IgD-negative memory B cell (primary cell): ENCODE measurements at regions not wholly inside any gene's neighbourhood (a gene's known extent, or its start where the extent isn't known, plus 50 kb on each side); places are given as distances from the start of the nearest gene placed in this dataset.

ENCODE experiments used
- H3K27ac Mint-ChIP-seq, 3 donors: one replicate each; pipeline ENCODE4 v1.8.0; 2020 to 2022; ENCODE audit warnings: mild to moderate bottlenecking in 3 of 3, mixed read lengths in 3 of 3, moderate library complexity in 1 of 3
- H3K27me3 Mint-ChIP-seq: one replicate; pipeline ENCODE4 v1.8.0; 2021; ENCODE audit warnings: mixed read lengths
- H3K36me3 Mint-ChIP-seq: one replicate; pipeline ENCODE4 v1.8.0; 2020; ENCODE audit warnings: mild to moderate bottlenecking, mixed read lengths
- H3K4me1 Mint-ChIP-seq, 3 donors: one replicate each; pipeline ENCODE4 v1.8.0; 2020 to 2022; ENCODE audit warnings: mixed read lengths in 3 of 3, mild to moderate bottlenecking in 1 of 3
- H3K4me3 Mint-ChIP-seq, 4 donors: one replicate each; pipeline ENCODE4 v1.8.0; 2020 to 2022; ENCODE audit warnings: mild to moderate bottlenecking in 4 of 4, mixed read lengths in 4 of 4, moderate library complexity in 3 of 4
- H3K9me3 Mint-ChIP-seq, 3 donors: one replicate each; pipeline ENCODE4 v1.8.0; 2020 to 2021; ENCODE audit warnings: mixed read lengths in 3 of 3, mild to moderate bottlenecking in 1 of 3

DNA sequence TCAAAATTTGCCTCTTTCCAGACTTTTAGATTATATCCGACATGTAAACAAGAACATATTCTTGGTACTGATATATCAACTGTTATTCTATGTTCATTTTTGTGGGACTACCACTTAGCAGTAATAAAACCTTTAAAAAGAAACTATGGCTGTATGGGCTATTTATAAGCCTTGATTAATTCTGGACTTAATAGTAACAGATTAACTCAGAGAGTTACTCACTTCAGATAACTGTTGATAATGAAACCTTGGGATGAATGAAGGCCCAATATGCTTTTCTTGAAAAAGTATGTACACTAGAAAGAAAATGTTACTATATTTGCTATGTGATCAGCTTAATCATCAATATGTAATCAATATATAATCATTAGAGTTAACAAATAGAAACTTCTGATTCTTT is 595.9 kb upstream of the BOD1L1 start:
- Mint-ChIP-seq H3K27me3 (no peaks in the 10 kb centered on the region), H3K9me3 (no peaks in the 10 kb centered on the region), H3K4me1 (peaks cover 1 to 9% (median 5%) of the 10 kb centered on the region in 3 donors), H3K27ac (no peak overlapping the region), H3K36me3 (peaks cover 2% of the 10 kb centered on the region), H3K4me3 (no peak overlapping the region)

DNA sequence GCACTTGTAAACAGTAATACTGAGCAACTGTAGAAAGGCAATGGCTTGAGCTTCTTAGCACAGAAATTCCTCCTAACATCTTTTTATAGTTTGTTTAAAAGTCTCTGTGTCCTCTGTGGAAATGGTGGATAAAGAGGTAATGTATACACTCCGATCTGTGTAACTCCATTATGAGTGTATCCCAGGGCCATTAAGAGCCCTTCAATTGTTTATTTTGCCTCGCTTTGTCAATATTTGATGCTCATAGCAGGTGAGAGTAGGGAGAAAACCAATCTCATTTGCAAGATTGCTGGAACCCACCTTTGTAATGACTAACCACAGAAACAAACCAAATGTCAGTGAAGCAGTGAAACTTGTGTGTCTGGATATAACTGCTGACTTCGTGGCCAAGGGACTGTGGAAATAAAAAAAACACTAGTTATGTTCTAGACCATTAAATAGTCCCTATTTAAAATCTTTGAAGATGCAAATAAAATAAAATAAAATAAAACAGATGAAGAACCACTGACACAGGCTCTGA is 598.2 kb upstream of the BOD1L1 start:
- Mint-ChIP-seq H3K4me1 (peaks cover 1 to 9% (median 7%) of the 10 kb centered on the region in 3 donors), H3K27ac (no peak overlapping the region), H3K27me3 (no peaks in the 10 kb centered on the region), H3K36me3 (peaks cover 2% of the 10 kb centered on the region), H3K4me3 (peak overlapping the region in 1 of 4 donors; percentile 35), H3K9me3 (no peaks in the 10 kb centered on the region)

DNA sequence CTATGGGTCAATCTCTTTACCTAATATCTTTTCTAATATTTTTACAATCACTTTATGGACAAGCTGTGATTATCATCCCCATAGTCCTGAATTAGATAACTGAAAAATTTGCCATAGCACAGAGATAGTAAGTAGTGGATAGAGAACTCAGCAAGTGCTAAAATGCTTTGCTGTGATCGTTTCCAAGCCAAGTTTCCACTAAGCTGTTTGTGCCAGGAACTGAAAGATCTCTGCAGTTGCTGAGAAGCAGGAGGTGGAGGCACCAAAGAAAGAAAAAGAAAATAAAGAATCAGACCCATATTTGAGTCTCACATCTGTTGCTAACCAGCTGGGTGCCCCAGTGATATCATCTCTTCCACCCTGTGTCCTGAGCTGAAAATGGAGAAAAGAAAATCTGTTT is 605.6 kb upstream of the BOD1L1 start:
- no peaks in the 10 kb centered on the region for H3K27me3 Mint-ChIP-seq
- no peak overlapping the region for H3K4me3 Mint-ChIP-seq
- H3K36me3 Mint-ChIP-seq: no peaks in the 10 kb centered on the region
- H3K9me3 Mint-ChIP-seq: peaks cover 2 to 4% (median 4%) of the 10 kb centered on the region in 3 donors
- no peak overlapping the region for H3K27ac Mint-ChIP-seq
- H3K4me1 Mint-ChIP-seq: peaks cover 0 to 5% (median 3%) of the 10 kb centered on the region in 3 donors

DNA sequence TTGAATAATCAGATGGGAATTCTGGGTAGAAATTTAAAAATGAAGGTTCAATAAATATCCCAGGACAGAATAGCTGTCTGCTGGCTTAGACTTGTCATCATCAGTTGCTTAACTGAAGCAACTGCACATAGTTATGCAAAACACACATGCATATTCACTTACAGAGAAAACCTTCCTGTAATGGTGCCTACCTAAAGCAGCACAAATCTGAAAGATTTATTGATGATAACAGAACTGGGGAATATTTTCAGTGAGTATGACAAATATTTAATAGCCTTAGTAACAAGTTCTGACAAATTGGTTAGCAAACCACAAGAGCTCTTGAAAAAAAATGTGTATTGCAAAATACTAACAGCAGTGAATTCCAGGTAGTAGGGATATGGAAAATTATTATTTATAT is 606.8 kb upstream of the BOD1L1 start:
- H3K36me3 Mint-ChIP-seq: no peaks in the 10 kb centered on the region
- no peak overlapping the region for H3K27ac Mint-ChIP-seq
- H3K27me3 Mint-ChIP-seq: no peaks in the 10 kb centered on the region
- H3K9me3 Mint-ChIP-seq: peaks cover 2 to 4% (median 4%) of the 10 kb centered on the region in 3 donors
- H3K4me1 Mint-ChIP-seq: peaks cover 0 to 2% (median 0%) of the 10 kb centered on the region in 3 donors
- no peak overlapping the region for H3K4me3 Mint-ChIP-seq

DNA sequence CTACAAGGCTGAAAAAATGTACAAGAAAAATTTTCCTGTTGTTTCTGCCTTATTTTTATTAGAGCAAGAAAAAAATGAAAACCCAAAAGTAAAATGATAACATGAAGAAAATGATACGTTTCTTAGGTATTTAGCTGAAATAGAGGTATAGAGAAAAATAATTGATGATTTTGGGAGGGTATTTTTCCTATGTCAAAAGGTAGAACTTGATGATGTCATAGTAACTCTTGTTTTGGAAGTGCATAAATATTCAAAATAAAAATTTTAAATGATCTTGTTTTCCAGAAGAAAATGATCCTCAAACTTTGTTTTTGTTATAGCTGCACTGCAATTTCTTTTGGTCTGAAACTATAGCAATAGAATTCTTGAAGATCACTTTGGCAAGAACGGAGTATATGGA is 608.8 kb upstream of the BOD1L1 start:
- H3K9me3 Mint-ChIP-seq: peaks cover 2 to 7% (median 4%) of the 10 kb centered on the region in 3 donors
- H3K4me3 Mint-ChIP-seq: no peak overlapping the region
- no peaks in the 10 kb centered on the region for H3K27me3 Mint-ChIP-seq
- H3K27ac Mint-ChIP-seq: no peak overlapping the region
- peaks cover 0 to 2% (median 0%) of the 10 kb centered on the region in 3 donors for H3K4me1 Mint-ChIP-seq
- no peaks in the 10 kb centered on the region for H3K36me3 Mint-ChIP-seq

DNA sequence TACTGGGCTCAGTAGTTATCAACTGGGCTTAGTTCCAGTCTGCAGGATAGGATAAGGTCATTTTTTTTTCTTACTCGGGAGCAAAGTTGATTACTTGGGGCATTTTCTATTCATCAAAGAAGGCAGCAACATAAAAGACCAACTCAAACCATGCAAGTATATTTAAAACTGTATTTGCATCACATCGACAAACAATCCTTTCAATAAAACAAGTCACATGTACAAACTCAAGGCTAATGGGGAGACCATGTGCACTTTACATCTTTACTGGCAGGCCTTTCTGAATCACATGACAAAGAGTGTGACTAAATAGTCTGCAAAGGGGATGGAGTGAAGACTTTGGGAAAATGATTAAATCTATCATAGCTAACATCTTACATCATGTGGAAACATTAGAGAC is 610.4 kb upstream of the BOD1L1 start:
- no peaks in the 10 kb centered on the region for H3K36me3 Mint-ChIP-seq
- H3K27ac Mint-ChIP-seq: no peak overlapping the region
- H3K4me3 Mint-ChIP-seq: no peak overlapping the region
- H3K9me3 Mint-ChIP-seq: peaks cover 2 to 7% (median 4%) of the 10 kb centered on the region in 3 donors
- no peaks in the 10 kb centered on the region for H3K27me3 Mint-ChIP-seq
- H3K4me1 Mint-ChIP-seq: no peaks in the 10 kb centered on the region

DNA sequence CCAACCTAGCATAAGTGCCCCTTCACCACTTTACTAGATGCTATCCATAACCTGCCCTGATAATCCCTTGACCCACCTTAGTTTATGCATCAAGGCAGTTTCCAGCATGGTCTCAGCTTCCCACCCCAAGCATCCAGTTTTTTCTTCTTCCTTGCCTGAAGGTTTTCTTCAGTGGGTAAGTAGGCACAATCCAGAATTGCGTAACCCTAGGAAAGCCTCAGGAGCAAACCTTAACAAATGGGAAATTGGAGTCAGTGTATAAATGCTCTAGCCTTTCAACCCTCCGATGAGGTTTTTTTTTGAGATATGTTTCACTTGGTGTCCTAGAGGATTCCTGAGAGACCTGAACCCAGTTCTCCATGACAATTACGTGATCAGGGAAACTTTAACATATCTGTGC is 614.0 kb upstream of the BOD1L1 start:
- peaks cover 0 to 3% (median 0%) of the 10 kb centered on the region in 3 donors for H3K9me3 Mint-ChIP-seq
- no peak overlapping the region for H3K27ac Mint-ChIP-seq
- H3K4me3 Mint-ChIP-seq: no peak overlapping the region
- no peaks in the 10 kb centered on the region for H3K27me3 Mint-ChIP-seq
- no peaks in the 10 kb centered on the region for H3K4me1 Mint-ChIP-seq
- H3K36me3 Mint-ChIP-seq: no peaks in the 10 kb centered on the region

DNA sequence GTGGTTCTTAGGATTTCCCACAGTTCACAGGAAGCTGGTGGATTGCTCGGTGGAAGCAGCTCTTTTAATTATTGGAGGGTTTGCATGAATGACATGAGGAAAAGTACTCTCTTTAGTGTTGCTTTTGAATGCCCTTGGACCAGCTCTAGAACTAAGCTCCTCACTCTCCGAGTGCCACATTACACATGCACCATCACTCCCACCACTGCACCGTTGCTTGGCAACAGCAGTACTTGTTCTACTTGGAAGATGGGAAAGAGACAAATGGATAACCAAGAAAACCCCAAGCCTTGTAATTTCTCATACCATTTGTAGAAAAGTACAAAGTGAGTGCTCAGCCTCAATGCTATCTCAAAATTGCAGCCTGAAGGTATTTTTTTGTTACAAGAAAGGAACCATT is 620.2 kb upstream of the BOD1L1 start:
- H3K4me1 Mint-ChIP-seq: no peaks in the 10 kb centered on the region
- H3K27ac Mint-ChIP-seq: no peak overlapping the region
- no peaks in the 10 kb centered on the region for H3K36me3 Mint-ChIP-seq
- H3K4me3 Mint-ChIP-seq: no peak overlapping the region
- H3K9me3 Mint-ChIP-seq: peaks cover 0 to 2% (median 0%) of the 10 kb centered on the region in 3 donors
- no peaks in the 10 kb centered on the region for H3K27me3 Mint-ChIP-seq

DNA sequence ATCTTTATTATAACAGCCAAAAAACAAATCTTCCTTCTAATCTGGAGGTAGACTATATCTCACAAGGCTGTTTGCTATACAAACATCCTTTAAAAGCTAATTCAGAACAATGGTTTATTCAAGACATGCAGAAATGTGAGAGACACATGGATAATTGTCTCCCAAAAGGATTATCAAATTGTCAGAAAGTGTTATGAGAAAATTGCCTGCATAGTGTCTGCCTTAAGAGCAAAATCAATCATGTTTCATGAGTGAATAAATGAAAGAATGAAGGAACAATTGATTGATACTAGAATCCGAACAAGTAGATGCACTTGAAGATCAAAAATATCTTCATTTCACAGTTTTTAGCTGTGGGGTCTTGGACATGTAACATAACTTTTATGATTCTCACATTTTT is 621.7 kb upstream of the BOD1L1 start:
- Mint-ChIP-seq H3K9me3 (peaks cover 0 to 5% (median 2%) of the 10 kb centered on the region in 3 donors), H3K4me3 (no peak overlapping the region), H3K4me1 (no peaks in the 10 kb centered on the region), H3K27me3 (no peaks in the 10 kb centered on the region), H3K27ac (no peak overlapping the region), H3K36me3 (no peaks in the 10 kb centered on the region)

DNA sequence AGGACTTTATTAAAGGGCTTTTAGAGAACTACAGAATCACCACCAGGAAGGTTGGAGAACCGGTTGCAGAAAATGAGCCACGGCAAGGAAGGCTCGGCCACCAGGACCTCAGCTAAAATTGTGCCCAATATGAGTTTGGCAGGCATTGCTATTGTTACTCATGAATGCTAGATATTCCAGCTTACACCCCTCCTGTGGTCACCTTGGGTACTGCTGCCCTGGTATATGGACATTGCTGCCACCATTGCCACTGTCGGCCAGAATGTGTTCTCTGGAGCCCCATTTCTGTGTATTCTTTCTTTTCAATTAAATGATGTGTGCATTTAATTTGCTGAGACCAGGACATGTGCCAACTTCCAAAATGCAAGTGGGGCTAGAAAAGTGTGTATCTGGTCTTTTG is 626.7 kb upstream of the BOD1L1 start:
- Mint-ChIP-seq H3K4me3 (no peak overlapping the region), H3K4me1 (no peaks in the 10 kb centered on the region), H3K27me3 (no peaks in the 10 kb centered on the region), H3K27ac (no peak overlapping the region), H3K36me3 (no peaks in the 10 kb centered on the region), H3K9me3 (peaks cover 0 to 5% (median 2%) of the 10 kb centered on the region in 3 donors)

DNA sequence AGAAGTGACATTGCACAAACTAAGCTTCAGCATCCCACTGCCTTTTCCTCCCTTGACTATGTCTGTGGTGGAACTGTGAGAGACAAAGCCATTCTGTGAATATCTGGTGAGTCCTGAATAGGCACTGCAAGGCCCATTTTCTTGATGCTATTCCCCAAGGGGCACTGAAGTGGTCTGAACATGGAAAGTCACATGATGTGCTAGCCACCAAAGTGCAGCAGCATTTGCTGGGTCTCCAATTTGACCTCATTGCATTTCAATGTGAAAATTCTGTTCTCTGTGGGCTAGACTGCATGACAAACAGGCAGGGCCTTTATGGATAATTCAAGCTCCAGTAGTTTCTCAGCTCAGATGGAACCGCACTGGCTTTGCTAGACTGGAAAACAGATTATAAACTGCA is 627.4 kb upstream of the BOD1L1 start:
- no peak overlapping the region for H3K27ac Mint-ChIP-seq
- H3K27me3 Mint-ChIP-seq: no peaks in the 10 kb centered on the region
- H3K4me3 Mint-ChIP-seq: no peak overlapping the region
- H3K4me1 Mint-ChIP-seq: no peaks in the 10 kb centered on the region
- H3K9me3 Mint-ChIP-seq: peaks cover 0 to 5% (median 2%) of the 10 kb centered on the region in 3 donors
- H3K36me3 Mint-ChIP-seq: no peaks in the 10 kb centered on the region

DNA sequence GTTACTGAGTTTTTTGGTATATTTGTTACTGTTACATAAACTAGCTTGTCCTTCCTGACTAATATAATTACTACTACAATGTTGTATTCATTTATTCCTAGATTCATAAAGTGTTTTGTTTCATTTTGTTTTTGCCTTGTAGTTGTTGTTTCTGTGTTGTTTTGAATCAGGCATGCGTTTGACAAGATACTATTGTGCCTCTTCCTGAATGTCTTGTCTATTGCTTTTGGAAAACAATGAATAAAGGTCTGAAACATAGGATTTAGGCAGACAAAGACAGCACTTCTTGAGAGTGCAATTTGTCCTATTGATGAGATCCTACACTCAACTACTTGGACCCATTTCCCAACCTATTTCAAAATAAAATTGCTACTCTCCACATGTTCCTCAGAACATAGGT is 630.4 kb upstream of the BOD1L1 start:
- Mint-ChIP-seq H3K36me3 (no peaks in the 10 kb centered on the region), H3K4me3 (no peak overlapping the region), H3K27ac (no peak overlapping the region), H3K4me1 (peaks cover 0 to 4% (median 0%) of the 10 kb centered on the region in 3 donors), H3K27me3 (no peaks in the 10 kb centered on the region), H3K9me3 (peaks cover 0 to 2% (median 2%) of the 10 kb centered on the region in 3 donors)

DNA sequence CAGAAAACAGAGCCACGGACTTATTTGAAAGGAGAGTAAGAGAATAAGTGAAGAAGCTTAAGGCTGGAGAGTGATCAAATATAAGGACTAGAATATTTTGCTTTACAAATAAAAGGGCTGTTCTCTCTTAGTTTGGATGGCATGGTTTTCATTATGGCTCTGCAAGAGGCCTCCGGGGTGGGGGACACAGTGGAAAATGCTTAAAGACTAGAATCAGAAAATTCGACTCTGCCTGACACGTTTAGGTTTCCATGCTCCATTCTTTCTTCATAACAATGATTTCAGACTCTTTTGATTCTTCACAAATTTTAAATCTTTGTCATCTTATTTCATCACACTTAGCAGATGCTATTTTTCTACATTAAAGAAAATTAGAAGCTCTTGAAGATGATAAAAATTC is 632.4 kb upstream of the BOD1L1 start:
- Mint-ChIP-seq H3K4me1 (peaks cover 0 to 4% (median 0%) of the 10 kb centered on the region in 3 donors), H3K9me3 (no peaks in the 10 kb centered on the region), H3K36me3 (no peaks in the 10 kb centered on the region), H3K27me3 (no peaks in the 10 kb centered on the region), H3K27ac (no peak overlapping the region), H3K4me3 (no peak overlapping the region)

DNA sequence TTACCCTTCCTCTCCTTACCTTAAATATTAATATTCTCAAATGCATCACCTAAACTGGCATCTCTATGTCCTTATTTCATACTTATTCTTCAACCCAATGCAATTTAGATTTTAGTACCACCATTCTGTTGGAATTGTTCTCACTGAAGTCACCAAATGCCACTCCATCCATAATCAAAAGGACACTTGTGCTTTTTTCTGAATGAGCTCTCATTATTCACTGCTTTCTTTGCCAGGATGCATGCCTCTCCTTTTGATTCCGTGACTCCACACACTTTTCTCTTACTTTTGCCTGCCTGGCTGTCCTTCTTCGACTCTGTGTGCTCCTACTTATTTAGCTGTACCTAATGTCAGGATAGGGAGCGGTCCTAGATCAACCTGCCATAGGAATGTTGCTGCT is 633.1 kb upstream of the BOD1L1 start:
- H3K9me3 Mint-ChIP-seq: no peaks in the 10 kb centered on the region
- no peaks in the 10 kb centered on the region for H3K36me3 Mint-ChIP-seq
- H3K27ac Mint-ChIP-seq: no peak overlapping the region
- H3K4me3 Mint-ChIP-seq: no peak overlapping the region
- H3K27me3 Mint-ChIP-seq: no peaks in the 10 kb centered on the region
- peaks cover 0 to 4% (median 0%) of the 10 kb centered on the region in 3 donors for H3K4me1 Mint-ChIP-seq

DNA sequence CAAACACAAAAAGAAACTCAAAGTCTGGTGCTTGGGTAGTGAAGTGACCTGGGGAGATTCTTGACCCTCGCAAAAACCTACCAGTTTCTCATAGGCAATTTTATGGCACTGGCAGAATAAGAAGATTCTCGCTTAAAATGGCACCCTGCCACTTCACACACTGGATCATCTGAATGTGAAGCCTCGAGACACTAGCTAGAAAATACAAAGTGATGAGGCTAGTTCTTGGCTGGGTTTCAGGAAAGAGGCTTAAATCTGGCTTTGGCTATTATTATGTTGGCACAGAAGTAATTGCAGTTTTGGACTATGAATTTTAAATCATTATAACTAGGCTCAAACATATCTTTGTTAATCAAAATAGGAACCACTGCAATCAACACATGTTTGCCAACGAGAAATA is 634.7 kb upstream of the BOD1L1 start:
- no peaks in the 10 kb centered on the region for H3K36me3 Mint-ChIP-seq
- no peaks in the 10 kb centered on the region for H3K27me3 Mint-ChIP-seq
- no peak overlapping the region for H3K4me3 Mint-ChIP-seq
- peaks cover 0 to 4% (median 0%) of the 10 kb centered on the region in 3 donors for H3K4me1 Mint-ChIP-seq
- no peaks in the 10 kb centered on the region for H3K9me3 Mint-ChIP-seq
- no peak overlapping the region for H3K27ac Mint-ChIP-seq

DNA sequence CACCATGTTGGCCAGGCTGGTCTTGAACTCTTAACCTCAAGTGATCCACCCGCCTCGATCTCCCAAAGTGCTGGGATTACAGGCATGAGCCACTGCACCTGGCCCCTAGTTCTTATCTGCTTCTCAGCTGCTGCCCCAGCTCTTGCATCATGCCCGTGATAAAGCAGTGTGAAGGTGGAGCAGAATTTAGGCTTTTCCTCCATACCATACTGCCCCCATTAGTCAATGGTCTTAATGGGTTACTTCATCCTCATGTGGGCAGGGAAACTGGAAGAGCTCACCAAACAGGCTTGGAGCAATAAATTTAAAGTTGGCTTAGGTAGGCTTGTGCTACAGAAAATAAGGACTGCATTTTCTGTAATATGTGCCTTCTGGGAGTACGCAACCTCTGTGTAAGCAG is 636.9 kb upstream of the BOD1L1 start:
- no peaks in the 10 kb centered on the region for H3K27me3 Mint-ChIP-seq
- peaks cover 0 to 4% (median 0%) of the 10 kb centered on the region in 3 donors for H3K4me1 Mint-ChIP-seq
- no peak overlapping the region for H3K4me3 Mint-ChIP-seq
- no peaks in the 10 kb centered on the region for H3K9me3 Mint-ChIP-seq
- H3K27ac Mint-ChIP-seq: no peak overlapping the region
- no peaks in the 10 kb centered on the region for H3K36me3 Mint-ChIP-seq
